ENCODE measurements at regions not wholly inside any gene's neighbourhood (a gene's known extent, or its start where the extent isn't known, plus 50 kb on each side); places are given as distances from the start of the nearest gene placed in this dataset.

GRCh38 chr13:34578917-34579316 lies 363.2 kb upstream of the NBEA start:
- TF ChIP-seq CTCF (IDR thresholded peaks at IDR 0.05; ENCODE audit: low read depth, low read length) = no peak
- H3K4me3 ChIP-seq (ENCODE audit: low read depth, low read length) = no peak overlapping the region

- H3K4me3 ChIP-seq (ENCODE audit: low read depth, low read length) = no peak overlapping the region
- TF ChIP-seq CTCF (IDR thresholded peaks at IDR 0.05; ENCODE audit: low read depth, low read length) = no peak
Measured at GRCh38 chr13:34583181-34583580, 358.9 kb upstream of the NBEA start.

DNA sequence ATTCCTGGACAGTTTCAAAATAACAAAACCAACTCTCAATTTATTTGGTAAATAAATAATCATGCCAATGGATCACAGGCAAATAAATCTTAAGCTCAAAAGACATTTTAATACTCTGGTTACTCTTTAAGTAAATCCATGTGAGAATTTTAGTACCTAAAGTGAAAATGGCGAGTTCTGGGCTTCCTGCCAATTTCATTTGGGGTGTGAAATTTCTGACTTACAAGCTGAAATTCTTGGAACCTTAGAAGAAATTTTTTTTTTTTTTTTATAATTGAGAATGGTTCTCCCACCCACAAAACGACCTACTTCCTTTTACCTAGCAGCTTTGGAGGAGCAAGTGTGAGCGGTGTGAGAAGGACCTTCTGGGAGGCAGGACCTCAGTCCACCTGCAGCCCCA lies 354.5 kb upstream of the NBEA start:
- TF ChIP-seq CTCF (IDR thresholded peaks at IDR 0.05; ENCODE audit: low read depth, low read length) = no peak
- H3K4me3 ChIP-seq (ENCODE audit: low read depth, low read length) = no peak overlapping the region

GRCh38 chr13:34588362-34588761 lies 353.7 kb upstream of the NBEA start:
- no peak for TF ChIP-seq CTCF (IDR thresholded peaks at IDR 0.05; ENCODE audit: low read depth, low read length)

DNA sequence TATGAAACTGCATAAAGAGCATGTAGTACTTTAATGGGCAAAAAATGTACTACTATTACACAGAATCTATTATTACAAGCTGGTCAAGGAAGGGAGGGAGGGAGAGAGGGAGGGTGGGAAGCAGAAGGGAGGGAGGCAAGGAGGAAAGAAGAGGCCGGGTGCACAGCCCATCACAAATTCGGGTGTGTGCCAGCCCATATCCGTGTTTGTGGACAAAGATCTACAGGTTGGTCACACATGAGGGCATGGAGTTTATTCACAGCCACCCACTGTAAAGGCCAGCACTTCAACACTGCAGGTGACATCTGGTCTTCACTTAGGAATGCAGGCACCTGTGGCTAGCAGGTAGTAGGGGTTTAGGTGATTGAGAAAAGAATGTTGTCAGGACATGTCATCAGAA lies 352.5 kb upstream of the NBEA start:
- TF ChIP-seq CTCF (IDR thresholded peaks at IDR 0.05; ENCODE audit: low read depth, low read length) = no peak
- H3K4me3 ChIP-seq (ENCODE audit: low read depth, low read length) = no peak overlapping the region

More at GRCh38 chr13:34588362-34588761, 353.7 kb upstream of the NBEA start:
- H3K4me3 ChIP-seq (ENCODE audit: low read depth, low read length) = no peak overlapping the region

GRCh38 chr13:34591129-34591528 lies 350.9 kb upstream of the NBEA start:
- no peak overlapping the region for H3K4me3 ChIP-seq (ENCODE audit: low read depth, low read length)
- no peak for TF ChIP-seq CTCF (IDR thresholded peaks at IDR 0.05; ENCODE audit: low read depth, low read length)

DNA sequence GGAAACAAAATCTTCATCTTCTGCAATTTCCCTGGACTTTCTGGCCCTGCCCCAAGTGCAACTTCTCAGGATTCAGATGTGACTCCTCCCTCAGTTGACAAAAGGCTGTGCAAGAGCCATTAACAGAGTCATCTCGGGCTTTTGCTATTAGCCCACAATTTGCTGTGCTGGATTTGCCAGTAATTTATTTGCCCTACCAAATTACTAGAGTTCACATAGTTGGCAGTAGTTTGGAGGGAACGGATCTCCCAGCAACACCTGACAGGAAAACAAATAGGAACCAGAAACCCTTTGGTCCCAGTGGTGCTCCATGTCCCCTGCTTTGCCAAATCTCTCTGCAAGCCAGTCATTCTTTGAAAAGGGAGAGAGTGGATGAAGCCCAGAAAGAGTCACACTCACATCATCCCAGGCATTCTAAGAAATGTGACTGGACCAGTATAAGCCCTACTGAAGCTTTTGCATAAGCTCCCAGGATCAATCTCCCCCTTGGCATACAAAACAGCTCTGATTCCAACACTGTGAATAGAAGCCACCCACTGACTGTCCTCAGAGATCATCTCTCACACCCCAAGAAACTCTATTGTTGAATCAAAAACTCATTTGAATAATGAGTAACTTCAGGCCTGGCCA lies 350.1 kb upstream of the NBEA start:
- no peak for TF ChIP-seq CTCF (IDR thresholded peaks at IDR 0.05; ENCODE audit: low read depth, low read length)
- no peak overlapping the region for H3K4me3 ChIP-seq (ENCODE audit: low read depth, low read length)

Data from WI38 (cell line).